B cell (primary cell): ENCODE measurements at regions not wholly inside any gene's neighbourhood (a gene's known extent, or its start where the extent isn't known, plus 50 kb on each side); places are given as distances from the start of the nearest gene placed in this dataset.

Experiments used
- CTCF ChIP-seq: fragments of 200-600 bp; IDR thresholded peaks from one replicate; pipeline ENCODE4 v1.8.0; 2022; ENCODE audit warnings: antibody characterized with exemption, mild to moderate bottlenecking
- EZH2 ChIP-seq: IDR thresholded peaks from 2 replicates; pipeline ENCODE4 v1.6.1; 2012; ENCODE audit warnings: borderline replicate concordance, low read depth, mild to moderate bottlenecking, moderate library complexity, low read length; ENCODE audit not compliant: insufficient read depth, poor library complexity, severe bottlenecking

GRCh38 chr7:32679192-32679591 lies 183.9 kb downstream of the AVL9 start:
- TF ChIP-seq CTCF (no peak), EZH2 (no peak)
